ENCODE measurements at regions not wholly inside any gene's neighbourhood (a gene's known extent, or its start where the extent isn't known, plus 50 kb on each side); places are given as distances from the start of the nearest gene placed in this dataset.

DNA sequence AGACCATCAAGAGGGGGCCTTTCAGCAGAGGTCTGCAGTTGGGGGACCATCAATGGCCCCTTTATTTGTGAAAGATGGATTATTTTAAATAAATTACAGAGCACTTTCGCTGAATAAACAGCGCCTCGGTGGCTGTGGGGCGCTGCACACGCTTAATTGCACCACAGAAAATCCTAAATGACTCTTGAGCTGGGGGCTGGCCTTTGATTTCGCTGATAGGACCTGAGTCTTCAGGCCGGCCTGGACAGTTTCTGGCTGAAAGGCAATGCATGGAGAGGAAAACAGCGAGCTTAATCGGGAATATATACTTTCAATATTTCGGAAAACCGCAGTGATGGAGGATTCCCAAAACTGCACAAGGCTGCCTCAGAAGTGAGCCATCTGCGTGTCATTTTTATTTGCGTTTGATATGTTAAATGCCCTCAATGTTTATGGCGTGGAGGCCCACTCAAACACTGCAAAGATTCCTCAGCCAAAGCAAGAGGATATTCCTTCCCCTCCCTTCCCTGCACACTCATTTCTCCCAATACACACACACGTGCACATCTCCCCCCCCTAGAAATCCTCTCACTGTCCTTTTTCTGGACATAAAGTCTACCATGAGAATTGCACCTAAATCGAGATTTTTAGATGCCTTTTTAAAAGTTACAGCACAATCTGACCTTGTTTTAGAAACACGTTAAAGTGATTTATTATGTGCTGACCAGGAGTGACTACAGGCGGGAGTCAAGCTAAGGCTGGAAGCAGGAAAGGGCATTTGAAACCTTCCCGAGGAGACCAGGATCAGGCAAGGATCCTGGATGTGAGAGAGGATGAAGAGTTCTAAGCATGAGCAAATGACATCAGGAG is 340.7 kb downstream of the RAB28 start:
- Histone ChIP-seq H3K4me1 (no peaks in the 10 kb centered on the region), H3K4me3 (no peak overlapping the region), H3K27me3 (no peaks in the 10 kb centered on the region), H3K9me3 (no peaks in the 10 kb centered on the region), H3K27ac (no peak overlapping the region), H3K36me3 (no peaks in the 10 kb centered on the region)
- DNase-seq = no peak
- intact Hi-C loops (cut with DNase I; ENCODE audit: low total_unique reads) = no loop called here
- TF ChIP-seq, protein P1, sequence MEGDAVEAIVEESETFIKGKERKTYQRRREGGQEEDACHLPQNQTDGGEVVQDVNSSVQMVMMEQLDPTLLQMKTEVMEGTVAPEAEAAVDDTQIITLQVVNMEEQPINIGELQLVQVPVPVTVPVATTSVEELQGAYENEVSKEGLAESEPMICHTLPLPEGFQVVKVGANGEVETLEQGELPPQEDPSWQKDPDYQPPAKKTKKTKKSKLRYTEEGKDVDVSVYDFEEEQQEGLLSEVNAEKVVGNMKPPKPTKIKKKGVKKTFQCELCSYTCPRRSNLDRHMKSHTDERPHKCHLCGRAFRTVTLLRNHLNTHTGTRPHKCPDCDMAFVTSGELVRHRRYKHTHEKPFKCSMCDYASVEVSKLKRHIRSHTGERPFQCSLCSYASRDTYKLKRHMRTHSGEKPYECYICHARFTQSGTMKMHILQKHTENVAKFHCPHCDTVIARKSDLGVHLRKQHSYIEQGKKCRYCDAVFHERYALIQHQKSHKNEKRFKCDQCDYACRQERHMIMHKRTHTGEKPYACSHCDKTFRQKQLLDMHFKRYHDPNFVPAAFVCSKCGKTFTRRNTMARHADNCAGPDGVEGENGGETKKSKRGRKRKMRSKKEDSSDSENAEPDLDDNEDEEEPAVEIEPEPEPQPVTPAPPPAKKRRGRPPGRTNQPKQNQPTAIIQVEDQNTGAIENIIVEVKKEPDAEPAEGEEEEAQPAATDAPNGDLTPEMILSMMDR (IDR thresholded peaks at IDR 0.05) = no peak
- TF ChIP-seq POLR2A (IDR thresholded peaks at IDR 0.05) = no peak

DNA sequence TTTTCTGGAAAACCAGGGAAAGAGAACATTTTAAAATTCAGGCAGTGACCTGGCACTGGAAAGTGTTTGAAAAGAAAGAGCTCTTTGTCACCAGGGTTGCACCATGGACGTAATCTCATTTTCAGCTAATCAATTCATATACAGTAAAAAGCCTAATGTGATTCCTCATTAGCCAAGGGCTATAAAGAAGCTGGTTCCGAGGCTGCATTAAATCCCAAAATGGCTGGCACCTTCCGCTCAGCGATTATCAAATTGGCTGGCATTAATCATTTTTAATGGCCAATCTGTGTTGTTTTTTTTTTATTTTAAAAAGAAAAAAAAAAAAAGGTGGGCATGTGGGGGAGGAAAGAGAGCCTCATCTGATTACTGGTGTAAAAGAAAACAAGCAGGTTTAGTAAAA is 341.4 kb downstream of the RAB28 start:
- intact Hi-C loops (cut with DNase I; ENCODE audit: low total_unique reads) = no loop called here
- Histone ChIP-seq H3K27me3 (no peaks in the 10 kb centered on the region), H3K36me3 (no peaks in the 10 kb centered on the region), H3K4me3 (no peak overlapping the region), H3K27ac (no peak overlapping the region), H3K4me1 (no peaks in the 10 kb centered on the region), H3K9me3 (no peaks in the 10 kb centered on the region)
- no peak for DNase-seq
- TF ChIP-seq POLR2A (IDR thresholded peaks at IDR 0.05) = no peak
- TF ChIP-seq, protein P1 (IDR thresholded peaks at IDR 0.05) = no peak

DNA sequence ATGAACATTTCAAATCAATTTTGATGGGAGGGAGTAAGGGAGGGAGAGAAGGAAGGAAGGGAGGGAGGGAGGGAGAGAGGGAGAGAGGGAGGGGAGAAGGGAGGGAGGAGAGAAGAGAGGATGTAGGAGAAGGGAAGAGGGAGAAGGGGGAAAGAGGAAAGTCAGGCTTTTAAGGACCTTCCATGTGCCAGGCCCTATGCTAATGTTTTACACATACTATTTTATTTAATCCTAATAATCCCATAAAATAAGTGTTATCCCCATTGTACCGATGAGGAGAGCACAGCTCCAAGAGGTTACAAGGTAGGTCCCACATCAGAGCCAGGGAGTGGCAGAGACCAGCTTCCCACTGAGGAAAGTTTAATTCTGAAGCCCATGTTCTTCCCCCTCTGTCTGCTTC is 341.9 kb downstream of the RAB28 start:
- no peak for DNase-seq
- no peak for TF ChIP-seq POLR2A (IDR thresholded peaks at IDR 0.05)
- TF ChIP-seq, protein P1 (IDR thresholded peaks at IDR 0.05) = no peak
- Histone ChIP-seq H3K27me3 (no peaks in the 10 kb centered on the region), H3K4me1 (no peaks in the 10 kb centered on the region), H3K27ac (no peak overlapping the region), H3K9me3 (no peaks in the 10 kb centered on the region), H3K36me3 (no peaks in the 10 kb centered on the region), H3K4me3 (no peak overlapping the region)
- intact Hi-C loops (cut with DNase I; ENCODE audit: low total_unique reads) = no loop called here

DNA sequence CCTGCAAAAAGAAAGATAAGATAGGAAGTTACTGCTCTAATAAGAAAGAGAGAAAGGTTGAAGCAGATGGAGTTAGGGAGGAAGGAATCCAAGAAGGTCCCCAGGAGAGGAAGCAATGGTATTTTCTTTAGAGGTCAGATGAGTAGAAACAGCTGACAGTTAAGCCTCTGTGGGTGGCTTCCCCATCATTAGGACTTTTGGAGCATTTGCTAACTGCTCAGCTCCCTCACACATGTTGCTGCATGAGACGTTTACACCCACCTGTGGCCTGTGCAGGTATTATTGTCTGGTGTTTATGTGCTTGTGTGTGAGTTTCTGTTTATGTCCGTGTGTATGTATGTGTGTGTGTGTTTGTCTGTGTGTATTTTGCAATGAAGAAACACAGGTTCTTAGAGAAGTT is 346.8 kb downstream of the RAB28 start:
- Histone ChIP-seq H3K4me3 (no peak overlapping the region), H3K4me1 (no peaks in the 10 kb centered on the region), H3K27me3 (no peaks in the 10 kb centered on the region), H3K9me3 (no peaks in the 10 kb centered on the region), H3K36me3 (no peaks in the 10 kb centered on the region), H3K27ac (no peak overlapping the region)
- no peak for DNase-seq
- no peak for TF ChIP-seq POLR2A (IDR thresholded peaks at IDR 0.05)
- intact Hi-C loops (cut with DNase I; ENCODE audit: low total_unique reads) = no loop called here

DNA sequence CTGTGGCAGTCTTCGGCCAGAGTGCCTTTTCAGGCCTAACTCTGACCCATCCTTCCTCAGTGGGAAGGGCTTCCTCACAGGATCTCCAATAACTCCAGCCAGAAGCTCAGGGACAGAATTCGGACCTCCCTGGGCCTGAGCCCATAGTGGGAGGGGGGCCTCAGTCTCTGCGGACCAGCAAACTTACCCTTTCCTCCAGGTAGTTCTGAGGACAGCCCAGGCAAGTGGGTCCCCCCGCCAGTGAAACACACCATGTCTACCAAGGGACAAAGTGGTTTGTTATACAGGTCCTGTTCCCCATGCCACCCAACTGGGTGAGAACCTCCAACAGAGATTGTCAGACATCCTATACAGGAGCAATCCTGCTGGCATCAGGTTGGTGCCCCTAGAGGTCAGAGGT is 350.4 kb downstream of the RAB28 start:
- no peak overlapping the region for H3K27ac ChIP-seq
- H3K9me3 ChIP-seq = no peaks in the 10 kb centered on the region
- H3K27me3 ChIP-seq = no peaks in the 10 kb centered on the region
- no peaks in the 10 kb centered on the region for H3K4me1 ChIP-seq
- no peak for DNase-seq
- intact Hi-C loops (cut with DNase I; ENCODE audit: low total_unique reads) = no loop called here
- no peaks in the 10 kb centered on the region for H3K36me3 ChIP-seq
- no peak overlapping the region for H3K4me3 ChIP-seq
- TF ChIP-seq POLR2A (IDR thresholded peaks at IDR 0.05) = no peak
- TF ChIP-seq, protein P1 (IDR thresholded peaks at IDR 0.05) = no peak
